ENCODE measurements at regions not wholly inside any gene's neighbourhood (a gene's known extent, or its start where the extent isn't known, plus 50 kb on each side); places are given as distances from the start of the nearest gene placed in this dataset.

- Mint-ChIP-seq H3K27me3 (ENCODE audit: insufficient read depth, low read depth) (peaks cover 3% of the 10 kb centered on the region), H3K4me1 (peaks cover 11% of the 10 kb centered on the region), H3K4me3 (no peak overlapping the region), H3K36me3 (no peaks in the 10 kb centered on the region), H3K27ac (no peak overlapping the region), H3K9me3 (peaks cover 44% of the 10 kb centered on the region)
- peaks cover 19% of the 10 kb centered on the region for H3K4me1 ChIP-seq
- H3K27ac ChIP-seq = no peak overlapping the region
- no peak overlapping the region for H2AFZ ChIP-seq (replicated peaks)
- H3K36me3 ChIP-seq = peaks cover 13% of the 10 kb centered on the region
- H3F3A ChIP-seq (ENCODE audit: low read depth) = peaks cover 14% of the 10 kb centered on the region
- H3K4me3 ChIP-seq = no peak overlapping the region
- no peak overlapping the region for H3K4me2 ChIP-seq
- H3K9ac ChIP-seq = no peak overlapping the region
- peaks cover 29% of the 10 kb centered on the region for H3K9me3 ChIP-seq (ENCODE audit: low read depth)
- DNase-seq (ENCODE audit: low spot score) = no peak
- no peaks in the 10 kb centered on the region for H4K20me1 ChIP-seq (ENCODE audit: low read depth)
- no peak for TF ChIP-seq EZH2phosphoT487 (IDR thresholded peaks at IDR 0.05)
- TF ChIP-seq CTCF (IDR thresholded peaks at IDR 0.05) = no peak
- TF ChIP-seq EZH2 (IDR thresholded peaks at IDR 0.05) = no peak
- H3K79me2 ChIP-seq (ENCODE audit: low read depth) = no peaks in the 10 kb centered on the region
- H3K27me3 ChIP-seq = no peaks in the 10 kb centered on the region
Measured at GRCh38 chr5:74534397-74535129, 106.0 kb downstream of the ENC1 start.

GRCh38 chr5:74530326-74531050, 110.0 kb downstream of the ENC1 start:
- Histone ChIP-seq H4K20me1 (ENCODE audit: low read depth) (no peaks in the 10 kb centered on the region), H3K4me3 (no peak overlapping the region), H2AFZ (replicated peaks) (no peak overlapping the region), H3K27ac (no peak overlapping the region), H3F3A (ENCODE audit: low read depth) (peaks cover 4% of the 10 kb centered on the region), H3K4me2 (no peak overlapping the region), H3K9ac (no peak overlapping the region), H3K27me3 (no peaks in the 10 kb centered on the region), H3K36me3 (peaks cover 13% of the 10 kb centered on the region), H3K79me2 (ENCODE audit: low read depth) (no peaks in the 10 kb centered on the region), H3K9me3 (ENCODE audit: low read depth) (peaks cover 27% of the 10 kb centered on the region), H3K4me1 (peaks cover 3% of the 10 kb centered on the region)
- H3K27me3 Mint-ChIP-seq (ENCODE audit: insufficient read depth, low read depth) = no peaks in the 10 kb centered on the region
- TF ChIP-seq EZH2phosphoT487 (IDR thresholded peaks at IDR 0.05) = no peak
- TF ChIP-seq CTCF (IDR thresholded peaks at IDR 0.05) = no peak
- no peak for TF ChIP-seq EZH2 (IDR thresholded peaks at IDR 0.05)
- H3K27ac Mint-ChIP-seq = no peak overlapping the region
- no peak overlapping the region for H3K4me3 Mint-ChIP-seq
- H3K9me3 Mint-ChIP-seq = peaks cover 39% of the 10 kb centered on the region
- DNase-seq (ENCODE audit: low spot score) = no peak
- no peaks in the 10 kb centered on the region for H3K36me3 Mint-ChIP-seq
- no peaks in the 10 kb centered on the region for H3K4me1 Mint-ChIP-seq

- Histone ChIP-seq H3K79me2 (ENCODE audit: low read depth) (no peaks in the 10 kb centered on the region), H3K4me3 (no peak overlapping the region), H3K4me1 (no peaks in the 10 kb centered on the region), H3K27ac (no peak overlapping the region), H3K36me3 (peaks cover under 1% of the 10 kb centered on the region), H3F3A (ENCODE audit: low read depth) (no peaks in the 10 kb centered on the region), H3K4me2 (no peak overlapping the region), H4K20me1 (ENCODE audit: low read depth) (no peaks in the 10 kb centered on the region), H2AFZ (replicated peaks) (no peak overlapping the region), H3K27me3 (no peaks in the 10 kb centered on the region), H3K9me3 (ENCODE audit: low read depth) (peaks cover 22% of the 10 kb centered on the region), H3K9ac (no peak overlapping the region)
- H3K27me3 Mint-ChIP-seq (ENCODE audit: insufficient read depth, low read depth) = no peaks in the 10 kb centered on the region
- no peak for DNase-seq (ENCODE audit: low spot score)
- TF ChIP-seq EZH2phosphoT487 (IDR thresholded peaks at IDR 0.05) (no peak), CTCF (IDR thresholded peaks at IDR 0.05) (no peak), EZH2 (IDR thresholded peaks at IDR 0.05) (no peak)
- peaks cover 2% of the 10 kb centered on the region for H3K36me3 Mint-ChIP-seq
- no peak overlapping the region for H3K4me3 Mint-ChIP-seq
- H3K4me1 Mint-ChIP-seq = no peaks in the 10 kb centered on the region
- H3K27ac Mint-ChIP-seq = no peak overlapping the region
- peaks cover 43% of the 10 kb centered on the region for H3K9me3 Mint-ChIP-seq
Measured at GRCh38 chr5:74529101-74529500, 111.4 kb downstream of the ENC1 start.
